GM13977 (cell line): ENCODE measurements at regions not wholly inside any gene's neighbourhood (a gene's known extent, or its start where the extent isn't known, plus 50 kb on each side); places are given as distances from the start of the nearest gene placed in this dataset.
"Not testable (repeated sequence)": the region's sequence is repeated elsewhere in the genome, so short reads cannot be mapped to it uniquely, and the experiment has no call there.

Experiments used
- DNase-seq: peaks from one replicate; pipeline ENCODE4 v3.0.0; 2012; ENCODE audit warnings: low spot score
- CTCF ChIP-seq: IDR thresholded peaks from 2 replicates; pipeline ENCODE4 v1.5.1; 2012; ENCODE audit warnings: mild to moderate bottlenecking, control low read depth; ENCODE audit not compliant: insufficient read depth; ENCODE audit errors: extremely low read depth, missing control alignments
- in situ Hi-C: fragments of 300-500 bp; cut with MboI; formaldehyde crosslinking; loops from one replicate; pipeline ENCODE4 v1.12.0; 2022; ENCODE audit warnings: low sequenced_read_pairs, low pct_unique_long_range_greater_than_20kb, mixed read lengths, inconsistent platforms; ENCODE audit not compliant: unreplicated experiment

DNA sequence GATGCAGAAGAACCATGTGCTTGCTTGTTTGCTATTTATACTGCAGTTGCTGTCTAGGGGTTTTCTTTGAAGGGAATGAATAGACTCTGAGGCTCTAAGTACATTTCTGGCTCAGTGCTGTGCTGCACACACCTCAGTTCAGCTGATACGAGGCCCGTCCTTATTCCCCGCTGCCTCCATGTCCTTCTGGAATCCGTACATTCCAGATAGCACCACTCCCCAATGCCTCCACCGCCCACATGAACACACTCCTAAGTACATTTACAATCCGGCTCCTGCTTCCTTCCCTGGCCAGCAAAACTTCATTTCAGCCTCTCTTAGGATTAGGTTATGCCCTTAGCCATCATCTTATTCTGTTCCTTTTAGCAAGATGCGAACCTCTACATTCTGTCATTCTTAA is 57.1 kb downstream of the KCNC4 start:
- DNase-seq = no peak
- TF ChIP-seq CTCF = no peak
- in situ Hi-C loops = no loop called here

GRCh38 chr1:110272045-110272444 is 61.9 kb downstream of the KCNC4 start:
- in situ Hi-C loops = no loop called here

DNA sequence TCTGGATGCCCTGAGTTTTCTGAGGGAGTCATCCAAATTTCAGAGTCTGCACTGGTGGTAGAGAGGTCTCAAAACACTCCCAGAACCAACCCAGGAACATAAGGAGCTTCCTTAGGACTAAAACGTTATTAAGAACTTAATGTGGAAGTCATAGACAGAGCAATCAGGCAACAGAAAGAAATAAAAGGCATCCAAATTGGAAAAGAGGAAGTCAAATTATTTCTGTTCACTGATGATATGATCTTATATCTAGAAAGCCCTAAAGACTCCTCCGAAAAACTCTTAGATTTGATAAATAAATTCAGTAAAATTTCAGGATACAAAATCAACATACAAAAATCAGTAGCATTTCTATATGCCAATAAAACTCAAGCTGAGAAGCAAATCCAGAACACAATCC is 63.7 kb downstream of the KCNC4 start:
- in situ Hi-C loops, DNase-seq: not testable (repeated sequence)

More at GRCh38 chr1:110272045-110272444, 61.9 kb downstream of the KCNC4 start:
- TF ChIP-seq CTCF = no peak
- DNase-seq = no peak

DNA sequence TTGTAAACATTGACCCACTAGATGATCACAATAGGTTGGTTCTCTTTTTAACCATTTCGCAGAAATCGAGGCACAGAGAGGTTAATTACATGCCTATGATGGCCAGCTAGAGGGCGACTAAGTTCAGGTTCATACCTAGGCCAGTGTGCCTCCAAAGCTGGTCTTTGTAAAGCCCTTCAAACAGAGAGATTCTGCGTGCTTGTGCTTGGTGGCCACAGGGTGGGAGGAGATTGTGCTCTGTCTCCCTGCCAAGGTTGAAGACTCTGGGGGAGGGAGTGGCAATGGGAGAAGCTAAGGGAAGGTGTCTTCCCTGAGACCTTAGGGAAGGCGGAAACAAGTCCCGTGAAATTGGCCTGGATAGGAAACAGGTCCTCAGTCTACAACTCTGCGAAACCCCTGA is 59.1 kb upstream of the RBM15 start:
- in situ Hi-C loops = no loop called here
- no peak for TF ChIP-seq CTCF
- no peak for DNase-seq

DNA sequence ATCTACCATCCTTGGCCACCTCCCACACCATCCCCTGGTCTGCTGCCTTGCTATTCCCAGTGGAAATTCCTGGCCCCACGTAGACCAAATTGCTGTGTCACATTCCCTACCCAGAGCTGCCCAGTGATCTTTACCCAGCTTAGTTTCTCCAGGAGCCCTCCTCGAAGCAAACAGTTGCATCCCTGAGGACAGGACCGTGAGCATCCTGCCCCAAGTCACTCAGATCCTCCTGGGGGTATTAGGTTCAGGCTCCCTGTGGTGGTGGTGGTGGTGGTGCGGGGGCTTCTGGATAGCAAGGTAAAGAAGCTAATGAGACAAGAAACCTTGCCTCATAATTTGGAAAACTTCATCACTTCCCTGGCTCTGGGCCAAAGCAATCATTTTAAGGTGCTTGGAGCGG is 58.4 kb upstream of the RBM15 start:
- in situ Hi-C loops = no loop called here
- no peak for DNase-seq
- no peak for TF ChIP-seq CTCF

DNA sequence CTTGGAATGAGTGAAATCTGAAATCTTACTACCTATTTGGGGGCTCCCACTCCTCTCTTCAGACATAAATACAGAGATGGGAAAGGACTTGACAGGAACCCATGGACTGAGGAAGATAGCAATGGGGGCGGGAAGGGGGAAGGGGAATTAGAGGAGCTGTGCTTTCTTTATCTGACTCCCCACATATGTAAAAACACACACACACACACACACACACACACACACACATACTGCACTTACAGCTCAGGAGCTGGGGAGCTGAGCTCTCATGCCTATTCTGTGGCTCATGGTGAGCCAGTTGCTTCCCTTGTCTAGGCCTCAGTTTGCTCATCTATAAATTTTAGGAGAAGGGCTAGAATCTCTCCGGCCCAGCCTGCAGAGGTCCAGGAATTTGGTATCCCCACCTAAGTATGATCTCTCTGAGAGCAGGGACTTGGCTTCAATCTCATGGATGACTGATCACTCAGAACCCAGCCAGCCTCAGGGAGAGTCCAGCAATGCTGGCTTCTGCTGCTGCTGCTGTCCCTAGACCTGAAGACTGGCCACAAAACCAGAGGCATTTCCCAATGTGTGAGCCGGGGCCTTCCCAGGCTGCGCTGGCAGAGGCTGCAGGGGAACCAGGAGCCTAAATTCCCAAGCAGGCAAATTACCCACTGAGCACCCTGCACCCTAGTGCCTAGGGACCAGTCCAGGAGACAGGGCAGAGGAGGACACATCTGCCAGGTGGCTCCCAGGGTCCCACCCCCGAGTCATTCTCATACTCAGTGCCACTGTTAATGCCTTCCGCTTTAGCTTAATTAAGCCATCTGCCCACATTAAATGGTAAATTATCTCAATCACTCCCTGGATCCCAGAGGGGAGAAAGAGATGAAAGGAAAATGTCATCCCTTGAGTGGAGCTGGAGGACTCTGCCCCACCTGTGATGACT is 57.5 kb upstream of the RBM15 start:
- in situ Hi-C loops = no loop called here
- DNase-seq = no peak
- TF ChIP-seq CTCF = no peak

- in situ Hi-C loops = no loop called here
- TF ChIP-seq CTCF = no peak
- no peak for DNase-seq
Measured at GRCh38 chr1:110282395-110282794, 56.8 kb upstream of the RBM15 start.
